Neural progenitor cell (in vitro differentiated cells): ENCODE measurements at regions not wholly inside any gene's neighbourhood (a gene's known extent, or its start where the extent isn't known, plus 50 kb on each side); places are given as distances from the start of the nearest gene placed in this dataset.

ENCODE experiments used
- DNase-seq: peaks from one replicate; pipeline ENCODE4 v3.0.0-alpha.2; 2016; ENCODE audit warnings: low spot score
- H2AFZ ChIP-seq: fragments of 200-600 bp; sonication (generic); replicated peaks from 2 replicates; pipeline ENCODE4 v1.6.1; 2016; ENCODE audit warnings: antibody characterized with exemption
- H3F3A ChIP-seq: fragments of 200-600 bp; sonication (generic); 2 replicates; pipeline ENCODE4 v1.6.1; 2016; ENCODE audit warnings: antibody characterized with exemption, low read depth
- H3K27ac ChIP-seq: fragments of 200-600 bp; sonication (generic); 2 replicates; pipeline ENCODE4 v1.5.1; 2016; ENCODE audit warnings: mild to moderate bottlenecking
- H3K27me3 ChIP-seq: fragments of 200-600 bp; sonication (generic); 2 replicates; pipeline ENCODE4 v1.6.1; 2016; ENCODE audit warnings: mild to moderate bottlenecking, moderate library complexity
- H3K36me3 ChIP-seq: fragments of 200-600 bp; sonication (generic); 2 replicates; pipeline ENCODE4 v1.5.1; 2016
- H3K4me1 ChIP-seq: fragments of 200-600 bp; sonication (generic); 2 replicates; pipeline ENCODE4 v1.6.1; 2016; ENCODE audit warnings: mixed run types
- H3K4me2 ChIP-seq: fragments of 200-600 bp; sonication (generic); 2 replicates; pipeline ENCODE4 v1.6.1; 2016
- H3K4me3 ChIP-seq: fragments of 200-600 bp; sonication (generic); 2 replicates; pipeline ENCODE4 v1.5.1; 2016
- H3K79me2 ChIP-seq: fragments of 200-600 bp; sonication (generic); 2 replicates; pipeline ENCODE4 v1.6.1; 2016; ENCODE audit warnings: low read depth
- H3K9ac ChIP-seq: fragments of 200-600 bp; sonication (generic); 2 replicates; pipeline ENCODE4 v1.6.1; 2016
- H3K9me3 ChIP-seq: fragments of 200-600 bp; sonication (generic); 2 replicates; pipeline ENCODE4 v1.5.1; 2016; ENCODE audit warnings: low read depth
- H4K20me1 ChIP-seq: fragments of 200-600 bp; sonication (generic); 2 replicates; pipeline ENCODE4 v1.6.1; 2016; ENCODE audit warnings: low read depth
- H3K27ac Mint-ChIP-seq: 3 replicates; pipeline ENCODE4 v1.8.0; 2021; ENCODE audit warnings: mixed read lengths
- H3K27me3 Mint-ChIP-seq: 2 replicates; pipeline ENCODE4 v1.8.0; 2022; ENCODE audit warnings: low read depth, mild to moderate bottlenecking, inconsistent platforms, moderate library complexity, mixed read lengths; ENCODE audit not compliant: insufficient read depth
- H3K36me3 Mint-ChIP-seq: 3 replicates; pipeline ENCODE4 v1.8.0; 2021; ENCODE audit warnings: mixed read lengths
- H3K4me1 Mint-ChIP-seq: 3 replicates; pipeline ENCODE4 v1.8.0; 2021; ENCODE audit warnings: mixed read lengths
- H3K4me3 Mint-ChIP-seq: 3 replicates; pipeline ENCODE4 v1.8.0; 2021; ENCODE audit warnings: mild to moderate bottlenecking, moderate library complexity, mixed read lengths
- H3K9me3 Mint-ChIP-seq: 3 replicates; pipeline ENCODE4 v1.8.0; 2020; ENCODE audit warnings: mixed read lengths
- CTCF ChIP-seq: fragments of 200-600 bp; sonication (generic); IDR thresholded peaks from 2 replicates; pipeline ENCODE4 v1.5.1; 2017; ENCODE audit warnings: antibody characterized with exemption, mild to moderate bottlenecking
- EZH2 ChIP-seq: fragments of 200-600 bp; sonication (generic); IDR thresholded peaks from 2 replicates; pipeline ENCODE4 v1.6.1; 2017; ENCODE audit warnings: antibody characterized with exemption, mild to moderate bottlenecking, moderate library complexity
- EZH2phosphoT487 ChIP-seq: fragments of 200-600 bp; sonication (generic); IDR thresholded peaks from 2 replicates; pipeline ENCODE4 v1.6.1; 2017; ENCODE audit warnings: antibody characterized with exemption

- peaks cover 6% of the 10 kb centered on the region for H3K9me3 Mint-ChIP-seq
- no peak overlapping the region for H2AFZ ChIP-seq
- peaks cover 5% of the 10 kb centered on the region for H3K4me1 ChIP-seq
- DNase-seq: no peak
- H3K9me3 ChIP-seq: no peaks in the 10 kb centered on the region
- H3K4me2 ChIP-seq: no peak overlapping the region
- no peaks in the 10 kb centered on the region for H4K20me1 ChIP-seq
- TF ChIP-seq EZH2phosphoT487 (no peak), CTCF (no peak), EZH2 (no peak)
- H3K27me3 Mint-ChIP-seq: peaks cover 8% of the 10 kb centered on the region
- no peaks in the 10 kb centered on the region for H3K27me3 ChIP-seq
- H3F3A ChIP-seq: peaks cover under 1% of the 10 kb centered on the region
- H3K4me3 ChIP-seq: no peak overlapping the region
- H3K27ac Mint-ChIP-seq: no peak overlapping the region
- H3K36me3 ChIP-seq: no peaks in the 10 kb centered on the region
- no peak overlapping the region for H3K9ac ChIP-seq
- H3K79me2 ChIP-seq: no peaks in the 10 kb centered on the region
- H3K4me1 Mint-ChIP-seq: peaks cover 10% of the 10 kb centered on the region
- no peaks in the 10 kb centered on the region for H3K36me3 Mint-ChIP-seq
- no peak overlapping the region for H3K4me3 Mint-ChIP-seq
- H3K27ac ChIP-seq: no peak overlapping the region
Measured at GRCh38 chr9:14413812-14414211, 99.9 kb upstream of the NFIB start.

- no peak overlapping the region for H2AFZ ChIP-seq
- no peak for TF ChIP-seq EZH2phosphoT487
- DNase-seq: no peak
- no peak overlapping the region for H3K4me3 Mint-ChIP-seq
- H3K27me3 ChIP-seq: no peaks in the 10 kb centered on the region
- no peaks in the 10 kb centered on the region for H3K4me1 ChIP-seq
- H3K4me3 ChIP-seq: no peak overlapping the region
- H3K27ac ChIP-seq: no peak overlapping the region
- no peaks in the 10 kb centered on the region for H3K36me3 ChIP-seq
- H4K20me1 ChIP-seq: no peaks in the 10 kb centered on the region
- H3K4me2 ChIP-seq: no peak overlapping the region
- H3K27me3 Mint-ChIP-seq: peaks cover 8% of the 10 kb centered on the region
- no peaks in the 10 kb centered on the region for H3K9me3 ChIP-seq
- H3K9ac ChIP-seq: no peak overlapping the region
- H3K9me3 Mint-ChIP-seq: peaks cover 6% of the 10 kb centered on the region
- H3K4me1 Mint-ChIP-seq: peaks cover under 1% of the 10 kb centered on the region
- H3K79me2 ChIP-seq: no peaks in the 10 kb centered on the region
- no peaks in the 10 kb centered on the region for H3F3A ChIP-seq
- H3K36me3 Mint-ChIP-seq: no peaks in the 10 kb centered on the region
- H3K27ac Mint-ChIP-seq: no peak overlapping the region
Measured at GRCh38 chr9:14412775-14413174, 98.8 kb upstream of the NFIB start.

- H3K4me3 ChIP-seq: no peak overlapping the region
- H3K27me3 ChIP-seq: no peaks in the 10 kb centered on the region
- H3K36me3 Mint-ChIP-seq: no peaks in the 10 kb centered on the region
- TF ChIP-seq CTCF: no peak
- TF ChIP-seq EZH2: no peak
- H3K9ac ChIP-seq: no peak overlapping the region
- H2AFZ ChIP-seq: no peak overlapping the region
- no peaks in the 10 kb centered on the region for H3K27me3 Mint-ChIP-seq
- H3K9me3 ChIP-seq: no peaks in the 10 kb centered on the region
- H3K9me3 Mint-ChIP-seq: no peaks in the 10 kb centered on the region
- H3K79me2 ChIP-seq: no peaks in the 10 kb centered on the region
- no peak overlapping the region for H3K27ac Mint-ChIP-seq
- H3K36me3 ChIP-seq: no peaks in the 10 kb centered on the region
- H4K20me1 ChIP-seq: no peaks in the 10 kb centered on the region
- H3K4me2 ChIP-seq: no peak overlapping the region
- no peaks in the 10 kb centered on the region for H3K4me1 Mint-ChIP-seq
- H3K4me1 ChIP-seq: no peaks in the 10 kb centered on the region
- no peaks in the 10 kb centered on the region for H3F3A ChIP-seq
- H3K4me3 Mint-ChIP-seq: no peak overlapping the region
- DNase-seq: no peak
- no peak overlapping the region for H3K27ac ChIP-seq
Measured at GRCh38 chr9:14406463-14406862, 92.5 kb upstream of the NFIB start.

- Histone ChIP-seq H3K27me3 (no peaks in the 10 kb centered on the region), H3K79me2 (no peaks in the 10 kb centered on the region), H2AFZ (no peak overlapping the region), H3K9me3 (no peaks in the 10 kb centered on the region), H3K4me2 (no peak overlapping the region), H3K9ac (no peak overlapping the region), H3F3A (no peaks in the 10 kb centered on the region), H4K20me1 (no peaks in the 10 kb centered on the region), H3K4me1 (peaks cover 5% of the 10 kb centered on the region), H3K36me3 (no peaks in the 10 kb centered on the region), H3K27ac (no peak overlapping the region), H3K4me3 (no peak overlapping the region)
- H3K27me3 Mint-ChIP-seq: no peaks in the 10 kb centered on the region
- no peaks in the 10 kb centered on the region for H3K9me3 Mint-ChIP-seq
- H3K36me3 Mint-ChIP-seq: no peaks in the 10 kb centered on the region
- no peak for DNase-seq
- no peak overlapping the region for H3K27ac Mint-ChIP-seq
- H3K4me1 Mint-ChIP-seq: no peaks in the 10 kb centered on the region
- TF ChIP-seq EZH2phosphoT487 (no peak), EZH2 (no peak), CTCF (no peak)
- no peak overlapping the region for H3K4me3 Mint-ChIP-seq
Measured at GRCh38 chr9:14405176-14405706, 91.3 kb upstream of the NFIB start.
